ENCODE measurements at regions not wholly inside any gene's neighbourhood (a gene's known extent, or its start where the extent isn't known, plus 50 kb on each side); places are given as distances from the start of the nearest gene placed in this dataset.

DNA sequence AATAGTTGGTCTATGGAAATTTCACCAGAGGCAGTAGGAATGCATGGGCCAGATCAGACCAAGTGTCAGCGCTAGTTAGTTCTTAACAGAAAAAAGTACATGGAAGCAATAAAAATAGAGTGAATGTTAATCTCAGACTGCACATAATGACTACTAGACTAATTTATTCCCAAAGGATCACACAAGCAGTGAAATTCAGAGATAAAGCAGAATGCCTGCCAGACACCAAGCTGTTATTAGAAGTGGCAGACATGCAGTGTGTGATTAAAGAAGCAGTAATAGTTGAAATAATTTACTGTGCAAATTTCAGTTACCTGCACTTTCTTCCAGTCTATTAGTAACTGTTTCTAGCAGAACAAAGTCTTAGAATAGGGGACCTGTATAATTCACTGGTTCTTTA is 1024.2 kb downstream of the CDH9 start:
- TF ChIP-seq, protein P1, sequence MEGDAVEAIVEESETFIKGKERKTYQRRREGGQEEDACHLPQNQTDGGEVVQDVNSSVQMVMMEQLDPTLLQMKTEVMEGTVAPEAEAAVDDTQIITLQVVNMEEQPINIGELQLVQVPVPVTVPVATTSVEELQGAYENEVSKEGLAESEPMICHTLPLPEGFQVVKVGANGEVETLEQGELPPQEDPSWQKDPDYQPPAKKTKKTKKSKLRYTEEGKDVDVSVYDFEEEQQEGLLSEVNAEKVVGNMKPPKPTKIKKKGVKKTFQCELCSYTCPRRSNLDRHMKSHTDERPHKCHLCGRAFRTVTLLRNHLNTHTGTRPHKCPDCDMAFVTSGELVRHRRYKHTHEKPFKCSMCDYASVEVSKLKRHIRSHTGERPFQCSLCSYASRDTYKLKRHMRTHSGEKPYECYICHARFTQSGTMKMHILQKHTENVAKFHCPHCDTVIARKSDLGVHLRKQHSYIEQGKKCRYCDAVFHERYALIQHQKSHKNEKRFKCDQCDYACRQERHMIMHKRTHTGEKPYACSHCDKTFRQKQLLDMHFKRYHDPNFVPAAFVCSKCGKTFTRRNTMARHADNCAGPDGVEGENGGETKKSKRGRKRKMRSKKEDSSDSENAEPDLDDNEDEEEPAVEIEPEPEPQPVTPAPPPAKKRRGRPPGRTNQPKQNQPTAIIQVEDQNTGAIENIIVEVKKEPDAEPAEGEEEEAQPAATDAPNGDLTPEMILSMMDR (IDR thresholded peaks at IDR 0.05), result no peak
- no peak for TF ChIP-seq POLR2A (IDR thresholded peaks at IDR 0.05)

Data from heart left ventricle (tissue), 13 donors.